SU-DHL-6 (cell line): ENCODE measurements at regions not wholly inside any gene's neighbourhood (a gene's known extent, or its start where the extent isn't known, plus 50 kb on each side); places are given as distances from the start of the nearest gene placed in this dataset.

Source experiments
- CTCF ChIP-seq: fragments of 200-600 bp; sonication (generic); IDR thresholded peaks from one replicate; pipeline ENCODE4 v1.5.1; 2017; ENCODE audit warnings: antibody characterized with exemption, mild to moderate bottlenecking, low read length, moderate library complexity; ENCODE audit not compliant: insufficient read depth, poor library complexity, severe bottlenecking
- EZH2phosphoT487 ChIP-seq: fragments of 200-600 bp; sonication (generic), shearing (Covaris generic); conservative IDR thresholded peaks from 2 replicates; pipeline ENCODE4 v1.6.1; 2018; ENCODE audit warnings: mild to moderate bottlenecking, antibody characterized with exemption, low read length, moderate library complexity, mixed read lengths

DNA sequence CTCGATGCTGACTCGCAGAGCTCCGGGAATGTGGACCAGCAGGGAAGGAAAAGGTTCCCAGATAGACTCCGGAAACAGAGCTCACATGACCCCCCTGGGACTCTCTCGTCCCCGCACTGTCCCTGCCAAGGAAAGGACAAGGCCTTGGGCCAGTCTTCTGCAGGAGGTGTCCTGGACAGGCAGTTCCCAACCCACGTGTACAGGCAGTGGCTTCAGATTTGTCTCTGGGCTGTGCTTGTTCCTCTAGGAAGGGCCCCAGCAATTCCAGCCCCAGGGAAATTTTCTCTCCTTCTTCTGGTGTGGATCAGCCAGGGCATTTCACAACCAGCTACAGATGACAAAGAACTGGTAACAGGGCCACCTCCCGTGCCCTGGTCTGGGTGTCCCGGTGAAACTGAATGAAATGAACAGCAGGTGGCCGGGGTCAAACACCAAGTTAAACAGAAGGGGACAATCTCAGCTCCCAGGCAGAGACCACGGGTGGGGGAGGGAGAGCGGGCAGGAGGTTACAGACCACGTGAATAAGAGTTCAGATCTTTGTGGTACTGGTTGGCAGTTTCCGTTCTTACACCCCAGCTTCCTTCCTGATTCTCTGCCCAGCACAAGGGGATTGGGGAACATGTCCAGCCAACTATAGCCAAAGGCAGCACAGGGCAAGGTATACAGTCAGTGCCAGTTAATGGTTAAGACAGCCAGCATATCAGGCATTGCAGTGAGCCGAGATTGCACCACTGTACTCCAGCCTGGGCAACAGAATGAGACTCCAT lies 52.2 kb upstream of the CAB39 start:
- no peak for TF ChIP-seq CTCF
- TF ChIP-seq EZH2phosphoT487 = no peak
